OCI-LY1 (cell line): ENCODE measurements at regions not wholly inside any gene's neighbourhood (a gene's known extent, or its start where the extent isn't known, plus 50 kb on each side); places are given as distances from the start of the nearest gene placed in this dataset.

Source experiments
- EZH2 ChIP-seq: fragments of 200-600 bp; sonication (generic), shearing (Covaris generic); IDR thresholded peaks from 2 replicates; pipeline ENCODE4 v1.8.0; 2017; ENCODE audit warnings: borderline replicate concordance, mixed run types, mild to moderate bottlenecking, antibody characterized with exemption, low read length, moderate library complexity, mixed read lengths
- TF ChIP-seq, protein P1 (sequence below): fragments of 200-600 bp; sonication (generic), shearing (Covaris generic); IDR thresholded peaks from 2 replicates; pipeline ENCODE4 v1.5.1; 2017; ENCODE audit warnings: mild to moderate bottlenecking, antibody characterized with exemption, low read length, moderate library complexity, mixed read lengths

DNA sequence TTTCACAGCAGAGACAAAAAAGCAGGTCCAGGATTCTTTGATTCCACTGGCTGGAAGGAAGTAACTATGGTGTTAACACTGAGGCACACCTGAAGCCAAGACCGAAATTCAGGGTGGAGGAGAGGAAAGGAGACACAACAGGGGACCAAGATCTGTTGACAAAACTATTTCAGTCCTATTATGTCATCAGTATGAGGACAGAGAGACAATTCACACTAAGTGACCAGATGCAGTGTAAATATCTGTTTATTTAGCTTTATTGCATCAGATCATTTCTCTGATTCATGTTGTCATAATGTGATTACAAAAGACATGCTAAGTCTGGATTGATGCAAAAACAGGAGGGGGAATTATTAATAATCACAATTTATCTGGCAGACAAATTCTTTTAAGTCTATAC, 118.8 kb downstream of the SIPA1L2 start:
- no peak for TF ChIP-seq EZH2
- TF ChIP-seq, protein P1, sequence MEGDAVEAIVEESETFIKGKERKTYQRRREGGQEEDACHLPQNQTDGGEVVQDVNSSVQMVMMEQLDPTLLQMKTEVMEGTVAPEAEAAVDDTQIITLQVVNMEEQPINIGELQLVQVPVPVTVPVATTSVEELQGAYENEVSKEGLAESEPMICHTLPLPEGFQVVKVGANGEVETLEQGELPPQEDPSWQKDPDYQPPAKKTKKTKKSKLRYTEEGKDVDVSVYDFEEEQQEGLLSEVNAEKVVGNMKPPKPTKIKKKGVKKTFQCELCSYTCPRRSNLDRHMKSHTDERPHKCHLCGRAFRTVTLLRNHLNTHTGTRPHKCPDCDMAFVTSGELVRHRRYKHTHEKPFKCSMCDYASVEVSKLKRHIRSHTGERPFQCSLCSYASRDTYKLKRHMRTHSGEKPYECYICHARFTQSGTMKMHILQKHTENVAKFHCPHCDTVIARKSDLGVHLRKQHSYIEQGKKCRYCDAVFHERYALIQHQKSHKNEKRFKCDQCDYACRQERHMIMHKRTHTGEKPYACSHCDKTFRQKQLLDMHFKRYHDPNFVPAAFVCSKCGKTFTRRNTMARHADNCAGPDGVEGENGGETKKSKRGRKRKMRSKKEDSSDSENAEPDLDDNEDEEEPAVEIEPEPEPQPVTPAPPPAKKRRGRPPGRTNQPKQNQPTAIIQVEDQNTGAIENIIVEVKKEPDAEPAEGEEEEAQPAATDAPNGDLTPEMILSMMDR, result no peak
